Right ventricle myocardium inferior (tissue), 1 donor: ENCODE measurements at regions not wholly inside any gene's neighbourhood (a gene's known extent, or its start where the extent isn't known, plus 50 kb on each side); places are given as distances from the start of the nearest gene placed in this dataset.

ENCODE experiments used
- ATAC-seq: fragments of 200-7000 bp; cut with Tn5 transposase; one replicate; pipeline ENCODE4 v1.9.1; 2020; ENCODE audit warnings: mild to moderate bottlenecking, moderate library complexity
- DNase-seq: peaks from one replicate; pipeline ENCODE4 v3.0.0; 2021; ENCODE audit errors: missing footprints
- intact Hi-C: fragments of 100-400 bp; cut with DNase I; formaldehyde crosslinking; loops from one replicate; pipeline ENCODE4 v1.11.0; 2022
- donor health status: DM: no; HTN: yes; CAD: no; lungs with severe emphysema.

GRCh38 chrX:65045001-65045400, 68.8 kb upstream of the ZC4H2 start:
- intact Hi-C loops = no loop called here
- DNase-seq = no peak
- ATAC-seq = no peak

GRCh38 chrX:65035446-65035770, 59.2 kb upstream of the ZC4H2 start:
- DNase-seq (no peak), ATAC-seq (peak; percentile 71)
- intact Hi-C loops = no loop called here

DNA sequence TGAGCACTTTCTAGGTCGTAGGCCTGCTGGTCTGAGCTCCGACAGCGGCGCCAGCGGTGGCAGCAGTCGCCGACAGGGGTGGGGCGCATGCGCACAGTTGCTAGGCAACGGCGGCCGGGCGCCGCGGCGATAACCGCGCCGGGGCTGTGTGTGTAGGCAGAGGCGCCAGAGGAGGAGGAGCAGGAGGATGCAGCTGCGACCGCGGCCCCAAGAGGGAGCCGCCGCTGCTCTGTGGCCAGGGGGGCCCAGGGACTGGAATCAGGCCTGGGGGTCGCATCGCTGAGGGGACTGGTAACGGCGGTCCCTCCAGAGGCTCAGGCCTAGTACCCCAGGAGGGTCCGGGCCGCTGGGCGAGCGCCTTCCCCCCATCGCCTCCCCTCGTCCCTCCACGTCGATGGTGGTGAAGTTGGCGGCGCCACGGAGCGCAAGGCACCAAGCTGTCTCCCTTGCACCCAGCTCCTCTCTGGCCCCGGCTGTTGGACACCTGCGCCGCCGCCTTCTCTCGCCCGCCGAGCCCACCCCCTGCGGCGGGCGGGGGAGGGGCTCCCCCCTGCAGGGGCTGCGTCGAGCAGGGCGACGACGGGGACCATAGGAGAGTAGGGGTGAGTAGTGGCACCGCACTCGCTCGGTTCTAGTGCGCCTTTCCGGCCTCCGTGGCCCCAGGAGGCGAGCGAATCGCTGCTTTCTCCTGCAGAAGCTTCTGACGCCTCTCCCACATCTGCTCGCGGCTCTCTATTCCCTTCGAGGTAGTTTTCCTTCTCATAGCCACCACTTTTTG, 58.6 kb upstream of the ZC4H2 start, which contains the start of gene ZC3H12B:
ZC3H12B (plus strand) TSS at position 159 of the 778 bp plus-strand sequence.
- intact Hi-C loops = no loop called here
- peak; percentile 98 for ATAC-seq
- DNase-seq = peak; percentile 79

DNA sequence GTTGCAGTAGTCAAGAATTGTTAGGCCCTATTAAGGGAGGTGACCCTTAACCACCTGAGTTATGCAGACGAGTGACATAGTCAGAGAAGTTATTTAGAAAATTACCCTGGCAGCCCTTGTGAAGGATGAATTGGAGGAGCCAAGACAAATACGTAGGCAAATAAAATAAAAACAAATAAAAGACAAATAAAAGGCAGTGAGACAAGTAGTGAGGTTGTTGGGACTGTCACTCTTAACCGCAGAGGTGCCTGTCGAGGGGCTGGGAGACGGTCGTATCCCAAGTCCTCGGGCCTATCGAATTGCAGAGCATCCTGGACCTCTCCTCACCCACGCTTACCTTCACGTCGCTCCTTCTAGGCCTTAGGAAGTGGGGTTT, 58.0 kb upstream of the ZC4H2 start:
- no peak for ATAC-seq
- intact Hi-C loops = no loop called here
- no peak for DNase-seq
